ENCODE measurements at regions not wholly inside any gene's neighbourhood (a gene's known extent, or its start where the extent isn't known, plus 50 kb on each side); places are given as distances from the start of the nearest gene placed in this dataset.
A peak's percentile ranks its signal among the peaks of the same experiment; 100 is the strongest.

DNA sequence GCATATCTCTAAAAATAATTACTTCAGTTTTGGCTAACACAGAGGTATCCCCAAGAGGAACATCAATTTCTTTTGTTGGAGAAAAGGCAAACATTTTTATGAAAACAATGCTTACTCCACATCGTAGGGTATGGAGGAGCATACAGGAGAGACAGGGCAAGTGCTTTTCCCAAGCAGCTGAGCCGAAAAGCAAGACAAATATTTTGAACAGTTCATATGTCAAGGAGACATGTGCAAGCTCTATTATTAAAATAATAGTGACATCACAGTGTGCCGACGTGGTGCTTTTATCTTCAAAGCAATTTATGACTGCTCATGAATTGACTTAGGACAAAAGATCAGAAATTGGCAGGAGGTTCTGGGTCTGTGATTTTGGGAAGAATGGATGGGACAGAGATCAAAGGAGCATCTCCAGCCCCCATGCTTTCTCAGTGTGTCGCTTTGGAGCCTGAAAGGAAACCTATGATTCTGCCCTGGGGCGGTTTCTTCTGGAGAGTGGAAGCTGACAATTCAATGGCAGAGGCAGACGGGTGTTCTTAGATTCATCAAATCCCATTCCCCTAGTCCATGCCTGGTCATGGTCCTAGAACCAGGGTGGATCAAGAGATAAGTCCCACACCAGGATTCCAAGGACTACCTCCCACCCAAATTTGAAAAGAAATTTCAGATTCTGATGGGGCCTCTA lies 97.1 kb downstream of the JCAD start:
- DNase-seq (ENCODE audit: low spot score), result no peak

DNA sequence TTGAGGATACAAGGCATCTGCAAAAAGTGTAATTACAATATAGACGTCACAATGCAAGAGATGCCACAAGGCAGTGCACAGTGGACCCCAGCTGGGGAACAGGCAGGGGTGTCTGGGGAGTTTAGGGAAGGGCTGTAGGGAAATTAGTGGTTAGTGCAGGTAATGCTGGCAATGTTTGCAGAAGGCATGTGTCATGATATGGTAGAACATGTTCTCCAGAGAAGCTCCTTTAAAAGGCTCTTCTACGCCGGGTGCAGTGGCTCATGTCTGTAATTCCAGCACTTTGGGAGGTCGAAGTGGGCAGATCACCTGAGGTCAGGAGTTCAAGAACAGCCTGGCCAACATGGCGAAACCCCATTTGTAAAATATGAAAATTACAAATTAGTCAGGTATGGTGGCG lies 98.0 kb downstream of the JCAD start:
- DNase-seq (ENCODE audit: low spot score), result no peak

DNA sequence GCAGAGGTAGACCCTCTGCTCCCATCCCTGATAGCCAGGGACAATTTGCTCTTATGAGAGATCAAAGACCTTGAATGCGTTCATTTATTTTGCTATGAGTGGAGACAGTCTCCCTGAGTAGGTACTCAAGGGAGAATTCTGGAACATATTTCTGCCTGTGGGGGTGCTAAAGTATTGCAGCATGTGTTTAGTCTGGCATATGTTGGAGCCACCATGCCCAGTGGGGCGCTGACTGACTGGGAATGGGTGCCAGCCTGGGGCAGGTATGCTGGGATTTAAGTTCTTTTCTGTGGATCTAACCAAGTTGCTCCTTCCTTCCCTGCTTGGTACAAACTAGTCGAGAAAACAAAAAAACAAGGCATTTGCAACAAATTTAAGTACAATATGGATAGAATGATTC lies 99.1 kb downstream of the JCAD start:
- no peak for DNase-seq (ENCODE audit: low spot score)

DNA sequence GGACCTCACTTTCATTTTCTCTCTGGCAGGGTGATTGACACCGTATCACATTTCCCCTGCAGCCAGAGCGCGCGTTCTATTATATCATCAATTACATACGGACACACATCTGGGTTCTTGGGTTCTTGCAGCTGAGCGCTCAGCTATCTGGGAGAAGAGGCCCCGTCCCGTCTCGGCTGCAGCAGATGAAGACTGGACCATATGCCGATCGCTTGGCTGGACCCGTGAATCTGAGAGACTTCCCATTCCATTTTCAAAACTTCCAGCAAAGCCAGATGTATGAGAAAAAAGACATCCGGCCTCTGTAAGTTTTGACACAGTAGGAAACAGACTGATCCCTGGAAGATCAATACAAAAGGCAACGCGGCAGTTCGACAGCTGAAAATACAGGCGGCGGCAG lies 99.8 kb downstream of the JCAD start:
- no peak for DNase-seq (ENCODE audit: low spot score)

DNA sequence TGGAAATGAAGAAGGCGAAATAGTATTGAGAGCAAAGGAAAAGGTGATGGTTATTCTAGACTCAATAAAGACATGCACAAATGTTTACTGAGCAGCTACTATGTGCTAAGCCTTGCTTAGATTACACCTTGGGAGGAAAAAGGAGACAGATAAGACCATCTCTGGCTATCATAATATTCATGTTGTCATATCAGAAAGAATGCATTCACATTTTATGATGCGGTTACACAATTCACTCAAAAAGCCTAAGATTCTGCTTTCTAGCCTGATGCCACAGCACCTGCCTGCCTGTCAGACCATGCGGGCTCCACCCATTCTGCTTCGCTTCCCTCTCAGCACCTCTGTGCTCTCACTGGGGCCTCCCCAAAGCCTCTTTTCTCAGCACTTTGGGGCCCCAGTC lies 100.9 kb downstream of the JCAD start:
- DNase-seq (ENCODE audit: low spot score), result no peak

DNA sequence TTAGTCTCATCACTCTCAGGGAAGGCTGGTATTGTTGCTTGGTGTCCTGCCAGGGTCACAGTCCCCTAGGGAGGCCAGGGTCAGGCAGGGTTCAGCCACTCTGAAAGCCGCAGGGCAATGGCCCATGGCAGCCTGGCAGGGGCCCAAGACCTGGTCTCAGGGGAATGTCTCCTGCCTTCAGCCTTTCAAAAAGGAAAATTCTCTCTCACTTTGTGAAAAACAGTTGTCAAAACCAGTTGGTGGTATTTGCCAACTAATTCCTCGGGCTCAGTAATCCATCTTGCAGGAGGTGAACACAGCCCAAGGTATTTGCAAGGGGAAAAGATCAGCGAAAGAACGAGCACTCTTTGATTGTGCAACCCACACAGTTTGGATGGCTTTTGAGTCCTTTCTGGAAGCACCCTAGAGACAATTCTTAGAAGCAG lies 101.5 kb downstream of the JCAD start:
- DNase-seq (ENCODE audit: low spot score), result no peak

DNA sequence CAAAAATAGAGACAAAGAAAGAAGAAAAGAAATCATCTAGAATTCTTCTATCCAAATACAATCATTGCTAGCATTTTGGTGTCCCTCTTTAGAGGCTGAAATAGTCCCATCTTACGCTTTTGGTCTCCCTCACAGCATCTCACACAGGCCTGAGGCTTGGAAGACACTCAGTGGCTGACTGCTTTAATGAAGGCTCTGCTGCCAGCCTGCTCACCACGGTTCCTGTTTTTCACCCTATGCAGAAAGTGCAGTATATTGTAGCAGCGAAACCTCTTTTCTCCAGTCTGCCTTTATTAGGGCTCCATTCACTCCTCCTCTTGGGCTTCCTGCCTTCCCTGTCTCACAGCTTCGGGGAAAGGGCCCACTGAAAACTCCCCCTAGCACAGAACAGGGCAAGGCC lies 102.2 kb downstream of the JCAD start:
- no peak for DNase-seq (ENCODE audit: low spot score)

DNA sequence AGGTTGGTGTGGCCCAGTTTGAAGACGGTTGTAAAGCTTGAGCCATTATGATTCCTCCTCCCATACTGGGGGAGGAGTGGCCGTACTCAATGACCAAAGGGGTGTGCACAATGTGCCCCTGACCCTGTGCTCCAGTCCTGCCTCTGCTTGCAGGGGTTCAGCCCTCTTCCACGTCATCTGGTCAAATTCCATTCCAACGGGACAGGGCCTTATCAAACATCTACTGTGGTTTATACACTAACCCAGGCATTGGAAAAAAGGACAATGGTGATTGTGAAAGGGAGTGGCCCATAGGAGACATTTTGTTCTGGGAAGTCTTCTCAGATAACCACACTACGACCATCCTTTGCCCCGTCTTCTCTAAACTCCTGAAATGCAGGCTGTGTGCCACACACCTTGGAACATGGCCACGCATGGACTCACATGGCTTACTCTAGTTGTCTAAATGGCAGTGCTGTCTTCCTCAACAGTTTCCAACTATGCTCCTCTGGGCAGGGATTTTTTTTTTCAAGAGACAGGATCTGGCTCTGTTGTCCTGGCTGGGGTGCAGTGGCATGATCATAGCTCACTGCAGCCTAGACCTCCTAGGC lies 103.0 kb downstream of the JCAD start:
- DNase-seq (ENCODE audit: low spot score), result no peak

DNA sequence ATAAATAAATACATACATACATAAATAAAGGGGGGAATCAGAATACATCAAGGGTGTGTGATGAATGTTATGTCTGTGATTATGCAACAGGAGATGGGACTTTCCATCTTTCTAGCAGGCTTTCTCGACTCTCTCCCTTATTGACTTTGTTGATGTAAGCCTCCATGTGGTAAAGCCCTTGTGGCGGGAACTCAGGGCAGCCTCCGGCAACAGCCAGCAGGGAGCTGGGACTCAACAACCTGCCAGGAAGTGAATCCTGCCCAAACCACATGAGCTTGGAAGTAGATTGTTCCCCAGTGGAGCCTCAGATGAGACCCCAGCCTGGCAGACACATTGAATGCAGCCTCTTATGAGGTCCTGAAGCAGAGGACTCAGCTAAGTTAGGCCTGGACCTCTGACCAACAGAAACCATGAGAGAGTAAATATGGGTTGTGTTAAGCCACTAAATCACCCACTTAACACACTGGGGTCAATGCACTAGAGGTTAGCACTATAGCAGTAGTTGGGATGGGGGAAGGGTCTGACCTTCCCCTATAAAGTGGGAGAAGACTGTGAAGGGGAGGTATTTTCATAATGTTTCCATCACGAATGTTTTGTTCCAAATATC lies 104.0 kb downstream of the JCAD start:
- no peak for DNase-seq (ENCODE audit: low spot score)

DNA sequence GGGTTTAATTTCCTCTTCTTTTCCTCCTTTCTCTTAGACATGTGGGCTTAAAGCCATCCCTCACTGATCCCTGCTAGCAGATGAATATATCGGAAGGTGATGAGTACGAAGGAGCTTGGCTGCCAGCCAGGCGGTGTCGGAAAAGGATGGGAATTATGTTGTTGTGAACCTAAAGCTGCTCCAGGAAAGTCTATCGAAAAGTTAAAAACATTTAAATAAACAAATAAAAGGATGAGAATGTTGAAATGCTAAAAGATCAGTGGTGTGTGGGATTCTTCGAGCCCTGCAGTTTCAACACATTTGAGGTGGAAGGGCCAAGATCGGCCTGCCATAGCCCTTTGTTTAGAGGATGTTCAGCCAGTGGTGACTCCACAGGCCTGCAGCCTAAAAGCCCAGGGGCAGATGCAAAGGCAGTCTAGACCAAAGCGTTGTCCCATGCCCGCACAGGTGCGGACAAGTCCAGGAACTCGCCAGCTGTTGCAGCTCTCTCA lies 107.9 kb downstream of the JCAD start:
- DNase-seq (ENCODE audit: low spot score), result no peak

DNA sequence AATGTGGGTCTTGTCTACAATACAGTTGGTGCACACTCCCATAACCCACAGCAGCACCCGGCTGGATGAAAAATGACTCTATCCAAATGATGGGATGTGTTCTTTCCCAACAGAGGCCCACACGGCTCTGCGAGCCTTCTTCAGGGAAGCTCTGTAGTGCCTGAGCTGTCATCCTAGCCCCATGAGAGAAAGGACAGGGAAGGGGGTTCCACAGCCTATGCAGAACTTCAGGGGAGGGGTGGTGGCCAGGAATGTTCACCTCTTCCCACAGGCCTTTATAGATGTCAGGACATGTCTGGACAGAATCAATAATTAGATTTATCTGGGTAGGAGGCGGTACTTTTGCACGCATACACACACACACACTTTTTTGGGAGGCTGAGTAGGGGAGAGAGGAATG lies 109.0 kb downstream of the JCAD start:
- DNase-seq (ENCODE audit: low spot score), result no peak

DNA sequence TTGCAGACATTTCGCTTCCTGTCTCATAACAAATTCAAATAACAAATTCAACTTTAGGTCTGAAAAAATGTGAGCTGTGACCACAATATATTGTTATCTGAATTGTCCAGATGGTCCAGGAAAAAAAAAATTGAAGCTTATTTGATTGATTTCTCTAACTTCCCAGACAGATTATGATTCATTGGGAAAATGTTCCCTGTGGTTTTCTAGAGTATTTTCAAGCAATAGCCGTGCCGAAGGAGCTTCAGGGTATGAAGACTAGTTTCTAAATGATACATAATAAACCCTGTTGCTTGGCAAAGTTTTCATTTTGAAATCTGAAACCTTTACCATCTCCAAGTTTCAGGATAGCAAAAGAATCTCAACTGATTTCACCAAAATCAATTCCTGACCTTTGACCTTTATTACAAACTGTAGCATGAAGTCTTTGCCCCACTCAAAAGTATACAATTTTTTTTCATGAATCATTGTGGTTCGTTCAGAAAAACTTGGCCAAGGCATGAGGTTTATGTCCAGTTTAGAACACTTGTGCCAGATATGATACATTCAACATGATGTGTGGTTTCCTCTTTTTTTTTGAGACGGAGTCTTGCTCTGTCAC lies 109.9 kb downstream of the JCAD start:
- peak; percentile 55 for DNase-seq (ENCODE audit: low spot score)

DNA sequence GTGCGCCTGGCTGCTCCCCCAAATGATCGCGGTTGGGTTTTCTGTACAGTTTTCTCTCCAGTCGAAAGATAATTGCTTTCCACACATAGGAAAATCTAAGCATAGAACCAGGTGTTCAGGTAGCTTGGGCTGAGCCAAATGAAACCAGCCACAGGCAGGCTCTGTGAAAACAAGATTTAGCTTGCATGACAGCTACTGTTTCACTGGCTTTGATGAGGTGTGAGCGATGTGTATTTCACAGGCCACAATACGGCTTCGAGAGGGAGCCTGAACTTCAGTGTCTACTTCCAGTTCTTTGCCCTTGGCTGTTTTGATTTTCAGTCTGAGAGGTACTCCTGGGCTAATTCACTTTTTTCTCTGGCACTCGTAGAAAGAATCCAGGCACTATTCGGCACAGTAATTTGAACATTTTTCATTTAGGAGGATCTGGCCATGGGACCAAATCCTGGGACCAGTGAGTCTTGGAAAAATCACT lies 110.5 kb downstream of the JCAD start:
- peak; percentile 60 for DNase-seq (ENCODE audit: low spot score)

DNA sequence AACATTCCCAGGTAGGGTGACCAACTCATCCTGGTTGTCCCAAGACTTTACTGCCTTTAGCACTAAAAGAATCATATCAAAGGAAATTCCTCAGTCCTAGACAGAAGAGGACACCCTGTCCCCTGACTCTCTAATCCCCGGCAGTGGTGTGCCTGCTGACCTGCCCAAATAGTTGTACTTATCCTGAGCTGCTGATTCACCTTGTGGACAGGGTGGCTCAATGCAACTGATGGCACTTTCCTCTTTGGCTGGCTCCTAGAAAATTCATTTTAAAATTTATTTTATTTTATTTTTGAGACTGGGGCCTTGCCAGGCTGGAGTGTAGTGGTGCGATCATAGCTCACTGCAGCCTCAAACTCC lies 111.7 kb downstream of the JCAD start:
- no peak for DNase-seq (ENCODE audit: low spot score)

DNA sequence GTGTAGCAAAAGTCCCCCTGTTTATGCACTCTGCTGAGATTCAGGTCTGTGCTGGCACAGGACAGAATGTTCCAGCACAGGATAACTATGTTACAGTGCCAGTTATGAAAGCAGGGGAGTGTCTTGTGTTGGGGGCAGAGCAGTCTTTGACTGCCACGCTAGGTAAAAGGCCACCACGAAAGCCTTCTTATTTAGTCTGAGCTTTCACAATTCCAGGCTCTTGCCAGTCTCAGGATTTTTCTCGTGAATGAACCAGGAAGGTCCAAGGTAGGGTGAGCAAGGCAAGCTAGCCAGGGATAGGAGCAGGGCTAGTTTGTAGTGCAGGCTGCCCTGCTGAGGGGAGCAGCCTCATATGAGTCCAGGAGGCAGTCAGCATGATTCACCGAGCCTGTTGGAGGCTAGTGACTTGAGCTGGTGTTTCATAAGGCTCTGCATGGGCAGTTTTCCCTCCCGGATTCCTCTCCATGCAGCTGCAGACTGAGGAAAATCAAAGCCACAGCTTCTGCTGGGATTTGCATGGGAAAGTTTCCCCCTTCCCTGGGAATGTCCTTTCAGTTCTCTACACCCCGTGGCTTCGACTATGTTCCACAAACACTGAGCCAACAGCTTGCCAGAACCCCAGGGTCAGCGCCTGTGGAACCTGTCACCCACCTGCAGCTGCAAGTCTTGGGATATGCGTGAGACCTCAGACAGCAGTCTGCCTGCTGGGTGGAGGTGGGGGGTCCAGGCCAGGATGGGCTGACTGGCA lies 112.3 kb downstream of the JCAD start:
- peak; percentile 40 for DNase-seq (ENCODE audit: low spot score)

DNA sequence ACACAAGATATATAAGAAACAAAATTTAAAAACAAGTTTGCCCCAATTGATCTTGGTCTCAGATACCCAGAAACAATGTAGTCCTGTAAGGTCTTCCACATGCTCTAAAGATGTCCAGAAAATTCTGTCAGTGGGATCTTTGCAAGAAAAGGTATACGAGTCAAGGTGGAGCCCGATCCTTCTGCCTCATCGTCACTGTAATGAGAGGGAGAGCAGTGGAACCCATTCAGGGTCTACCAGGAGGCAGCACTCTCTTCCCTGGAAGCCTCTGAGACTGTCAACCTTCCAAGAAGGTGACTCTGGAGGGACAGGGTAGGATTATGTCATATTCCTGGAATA lies 112.8 kb downstream of the JCAD start:
- no peak for DNase-seq (ENCODE audit: low spot score)

DNA sequence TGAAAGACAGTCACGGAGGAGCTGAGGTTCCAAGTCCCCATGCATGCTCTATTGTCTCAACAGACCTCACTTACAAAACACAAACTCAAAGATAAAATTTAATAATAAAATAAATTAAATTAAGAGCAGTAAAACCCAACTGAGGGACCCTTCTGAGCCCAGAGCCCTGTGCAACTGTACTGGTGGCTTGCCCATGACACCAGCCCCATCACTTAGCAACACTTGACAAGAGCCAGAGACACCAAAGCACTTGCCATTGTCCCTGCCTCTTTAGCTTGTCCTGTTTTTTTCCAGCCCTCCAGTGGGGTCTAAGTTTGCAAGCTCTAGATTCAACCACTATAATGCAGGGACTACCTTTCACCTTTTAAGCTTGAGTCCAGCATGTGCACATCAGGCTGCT lies 117.9 kb downstream of the JCAD start:
- DNase-seq (ENCODE audit: low spot score), result no peak

DNA sequence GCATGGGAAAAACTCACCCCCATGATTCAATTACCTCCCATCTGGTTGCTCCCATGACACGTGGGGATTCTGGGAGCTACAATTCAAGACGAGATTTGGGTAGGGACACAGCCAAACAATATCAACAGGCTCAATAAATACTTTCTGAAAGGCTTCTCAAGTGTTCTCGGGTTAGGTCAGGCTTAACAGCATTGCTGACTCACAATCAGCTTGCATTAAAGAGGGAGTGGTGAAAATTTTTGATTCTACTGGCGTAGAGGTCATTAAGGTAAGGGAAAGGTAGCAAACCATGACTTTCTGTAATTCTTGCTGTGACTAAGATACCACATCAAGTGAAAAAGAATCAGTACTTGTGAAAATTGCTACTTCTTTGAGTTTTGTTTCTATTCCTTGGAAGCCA lies 126.4 kb downstream of the JCAD start:
- no peak for DNase-seq (ENCODE audit: low spot score)

DNA sequence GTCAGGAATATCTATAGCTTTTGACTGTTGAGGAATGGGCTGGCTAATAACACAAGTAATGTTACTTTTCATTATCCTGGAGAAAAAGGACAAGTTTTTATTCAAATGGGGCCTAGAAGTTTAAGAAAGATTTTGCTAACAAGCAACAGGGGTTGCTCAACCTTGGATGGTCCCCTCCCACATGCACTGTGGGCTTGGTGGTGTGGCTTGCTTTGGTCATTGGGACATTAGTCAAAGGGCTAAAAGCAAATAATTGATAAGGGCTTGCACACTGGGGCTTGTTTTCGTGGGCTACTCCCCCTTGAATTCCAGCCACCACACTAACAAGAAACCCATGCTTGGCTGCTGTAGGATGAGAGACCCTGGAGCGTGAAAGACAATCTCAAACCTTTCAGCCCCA lies 127.6 kb downstream of the JCAD start:
- DNase-seq (ENCODE audit: low spot score), result no peak

DNA sequence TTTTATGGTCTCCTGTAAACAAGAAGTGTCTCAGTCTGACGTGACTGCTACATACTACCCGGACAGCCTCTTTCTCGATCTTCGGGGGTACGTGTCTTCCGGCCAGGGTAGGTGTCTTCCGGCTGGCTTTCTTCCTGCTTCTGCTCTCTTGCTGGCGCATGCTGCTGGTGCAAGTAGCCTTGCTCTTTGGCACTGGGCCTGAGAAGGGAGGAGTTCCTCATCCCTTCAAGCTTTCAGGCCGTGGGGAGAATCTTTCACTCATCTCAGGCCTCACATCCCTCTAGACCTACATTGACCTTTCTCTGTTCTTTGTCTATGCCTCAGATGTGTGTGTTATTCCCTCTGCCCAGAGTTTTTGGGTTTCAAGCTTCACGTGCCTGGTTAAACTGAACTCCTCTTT lies 130.4 kb downstream of the JCAD start:
- no peak for DNase-seq (ENCODE audit: low spot score)

DNA sequence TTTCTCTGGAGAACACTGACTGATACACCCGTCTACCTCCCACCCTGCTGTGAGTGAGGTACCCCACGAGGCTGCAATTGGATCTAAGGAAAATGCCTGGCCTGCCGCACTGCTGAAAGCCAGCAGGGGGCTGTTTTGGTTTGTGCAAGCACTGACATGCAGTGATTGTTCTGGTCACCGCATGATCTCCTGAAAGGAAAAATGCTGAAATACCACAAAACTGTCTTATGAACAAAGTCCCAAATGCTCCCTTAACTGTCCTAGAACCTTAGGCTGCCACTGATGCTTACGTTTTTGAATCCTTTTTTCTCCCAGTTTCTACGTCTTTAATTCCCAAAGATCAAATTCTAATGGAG lies 132.7 kb downstream of the JCAD start:
- peak; percentile 55 for DNase-seq (ENCODE audit: low spot score)

All from umbilical cord (tissue), 1 donor.